ENCODE measurements at regions not wholly inside any gene's neighbourhood (a gene's known extent, or its start where the extent isn't known, plus 50 kb on each side); places are given as distances from the start of the nearest gene placed in this dataset.

DNA sequence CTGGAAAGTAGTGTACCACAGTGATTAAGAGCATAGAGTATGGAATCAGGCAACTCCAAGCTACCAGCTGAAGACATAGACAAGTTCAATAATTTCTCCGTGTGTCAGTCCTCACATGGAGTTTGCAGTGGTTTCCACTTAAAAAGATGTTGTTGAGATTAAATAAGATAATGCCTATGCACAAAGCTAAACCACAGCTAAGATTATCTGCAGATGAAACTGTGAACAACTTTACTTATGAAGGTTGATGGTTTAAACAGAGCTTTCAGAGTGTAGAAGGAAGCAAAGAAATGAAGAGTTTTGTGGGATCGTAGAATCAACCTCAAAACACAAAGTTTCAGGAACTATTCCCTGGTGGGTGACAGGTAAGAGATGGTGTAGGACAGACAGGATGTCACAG lies 223.5 kb upstream of the IL12B start (continued):
- TF ChIP-seq, protein P1, sequence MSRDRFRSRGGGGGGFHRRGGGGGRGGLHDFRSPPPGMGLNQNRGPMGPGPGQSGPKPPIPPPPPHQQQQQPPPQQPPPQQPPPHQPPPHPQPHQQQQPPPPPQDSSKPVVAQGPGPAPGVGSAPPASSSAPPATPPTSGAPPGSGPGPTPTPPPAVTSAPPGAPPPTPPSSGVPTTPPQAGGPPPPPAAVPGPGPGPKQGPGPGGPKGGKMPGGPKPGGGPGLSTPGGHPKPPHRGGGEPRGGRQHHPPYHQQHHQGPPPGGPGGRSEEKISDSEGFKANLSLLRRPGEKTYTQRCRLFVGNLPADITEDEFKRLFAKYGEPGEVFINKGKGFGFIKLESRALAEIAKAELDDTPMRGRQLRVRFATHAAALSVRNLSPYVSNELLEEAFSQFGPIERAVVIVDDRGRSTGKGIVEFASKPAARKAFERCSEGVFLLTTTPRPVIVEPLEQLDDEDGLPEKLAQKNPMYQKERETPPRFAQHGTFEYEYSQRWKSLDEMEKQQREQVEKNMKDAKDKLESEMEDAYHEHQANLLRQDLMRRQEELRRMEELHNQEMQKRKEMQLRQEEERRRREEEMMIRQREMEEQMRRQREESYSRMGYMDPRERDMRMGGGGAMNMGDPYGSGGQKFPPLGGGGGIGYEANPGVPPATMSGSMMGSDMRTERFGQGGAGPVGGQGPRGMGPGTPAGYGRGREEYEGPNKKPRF (IDR thresholded peaks at IDR 0.05; ENCODE audit: low read depth, low read length), result no peak

DNA sequence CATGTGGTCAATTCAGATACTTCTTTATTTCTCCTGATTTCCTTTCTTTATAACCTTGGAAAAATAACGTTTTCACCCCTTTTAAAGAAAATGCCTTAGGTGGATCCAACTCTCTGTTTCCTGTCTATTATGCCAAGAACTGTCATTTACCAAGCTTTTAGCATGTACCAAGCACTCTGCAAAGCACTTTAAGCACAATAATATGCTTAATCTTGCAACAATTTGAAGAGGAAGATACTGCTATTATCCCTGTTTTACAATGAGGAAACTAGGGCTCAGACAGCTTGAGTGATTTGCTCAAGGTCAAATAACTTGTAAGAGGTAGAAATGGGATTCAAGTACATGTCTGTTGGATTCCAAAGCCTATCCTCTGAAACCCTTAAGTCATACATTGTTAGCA lies 224.8 kb upstream of the IL12B start:
- 0% methylated on average over 1 of the region's 1 CpG for WGBS (ENCODE audit: insufficient coverage, low coverage, missing lambda C conversion rate)
- H2AFZ ChIP-seq (ENCODE audit: low read depth, low read length), result no peak overlapping the region
- H4K20me1 ChIP-seq (replicated peaks; ENCODE audit: control insufficient read depth, insufficient read depth, low read length), result no peaks in the 10 kb centered on the region
- H3K9ac ChIP-seq (ENCODE audit: insufficient read depth in 1 of 2, low read depth in 2 of 2, low read length in 2 of 2), result no peak overlapping the region
- H3K4me1 ChIP-seq (replicated peaks in 1 of 2; ENCODE audit: control insufficient read depth in 2 of 2, insufficient read depth in 2 of 2, low read length in 2 of 2), result no peaks in the 10 kb centered on the region
- no peak for DNase-seq (ENCODE audit: extremely low read depth in 1 of 4, low spot score in 3 of 4)
- in situ Hi-C loops (cut with MboI) (no loop called here), intact Hi-C loops (cut with micrococcal nuclease) (no loop called here)
- H3K9me1 ChIP-seq (ENCODE audit: control insufficient read depth, insufficient read depth, low read length), result no peaks in the 10 kb centered on the region
- POLR2A ChIA-PET, result no interaction called here
- no peak overlapping the region for H3K4me3 ChIP-seq
- H3K27me3 ChIP-seq (ENCODE audit: control insufficient read depth in 2 of 2, insufficient read depth in 2 of 2, low read length in 2 of 2), result no peaks in the 10 kb centered on the region; a peak in 1 of 5 replicates
- no TSS peak for BruUV-seq (replicated peaks)
- CTCF ChIA-PET (ENCODE audit: low intra/inter-chr PET ratio), result no interaction called here
- H3K79me2 ChIP-seq (ENCODE audit: control insufficient read depth, insufficient read depth, low read length), result no peaks in the 10 kb centered on the region
- H3K4me2 ChIP-seq (ENCODE audit: insufficient read depth, low read length), result no peak overlapping the region
- no peak for ATAC-seq
- no peaks in the 10 kb centered on the region for H3K36me3 ChIP-seq (ENCODE audit: control insufficient read depth, insufficient read depth, low read length)
- no peak for FAIRE-seq
- H3K27ac ChIP-seq (ENCODE audit: extremely low read depth, low read depth, low read length), result no peak overlapping the region
- H3K9me3 ChIP-seq (replicated peaks; ENCODE audit: control insufficient read depth, insufficient read depth, low read depth, low read length), result no peaks in the 10 kb centered on the region
- TF ChIP-seq, protein P2, sequence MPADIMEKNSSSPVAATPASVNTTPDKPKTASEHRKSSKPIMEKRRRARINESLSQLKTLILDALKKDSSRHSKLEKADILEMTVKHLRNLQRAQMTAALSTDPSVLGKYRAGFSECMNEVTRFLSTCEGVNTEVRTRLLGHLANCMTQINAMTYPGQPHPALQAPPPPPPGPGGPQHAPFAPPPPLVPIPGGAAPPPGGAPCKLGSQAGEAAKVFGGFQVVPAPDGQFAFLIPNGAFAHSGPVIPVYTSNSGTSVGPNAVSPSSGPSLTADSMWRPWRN (IDR thresholded peaks at IDR 0.05; ENCODE audit: low read depth), result no peak
- TF ChIP-seq BRCA1 (IDR thresholded peaks at IDR 0.05) (no peak), BRCA1 (CRISPR knock-in tag; IDR thresholded peaks at IDR 0.05) (no peak), LARP7 (IDR thresholded peaks at IDR 0.05) (no peak), HLTF (IDR thresholded peaks at IDR 0.05) (no peak), KLF10 (CRISPR knock-in tag; IDR thresholded peaks at IDR 0.05) (no peak), NFE2L1 (tag; IDR thresholded peaks at IDR 0.05; ENCODE audit: borderline replicate concordance, low read depth) (no peak), SAFB2 (IDR thresholded peaks at IDR 0.05; ENCODE audit: borderline replicate concordance, low read depth, low read length, severe bottlenecking) (no peak)
- TF ChIP-seq, protein P3, sequence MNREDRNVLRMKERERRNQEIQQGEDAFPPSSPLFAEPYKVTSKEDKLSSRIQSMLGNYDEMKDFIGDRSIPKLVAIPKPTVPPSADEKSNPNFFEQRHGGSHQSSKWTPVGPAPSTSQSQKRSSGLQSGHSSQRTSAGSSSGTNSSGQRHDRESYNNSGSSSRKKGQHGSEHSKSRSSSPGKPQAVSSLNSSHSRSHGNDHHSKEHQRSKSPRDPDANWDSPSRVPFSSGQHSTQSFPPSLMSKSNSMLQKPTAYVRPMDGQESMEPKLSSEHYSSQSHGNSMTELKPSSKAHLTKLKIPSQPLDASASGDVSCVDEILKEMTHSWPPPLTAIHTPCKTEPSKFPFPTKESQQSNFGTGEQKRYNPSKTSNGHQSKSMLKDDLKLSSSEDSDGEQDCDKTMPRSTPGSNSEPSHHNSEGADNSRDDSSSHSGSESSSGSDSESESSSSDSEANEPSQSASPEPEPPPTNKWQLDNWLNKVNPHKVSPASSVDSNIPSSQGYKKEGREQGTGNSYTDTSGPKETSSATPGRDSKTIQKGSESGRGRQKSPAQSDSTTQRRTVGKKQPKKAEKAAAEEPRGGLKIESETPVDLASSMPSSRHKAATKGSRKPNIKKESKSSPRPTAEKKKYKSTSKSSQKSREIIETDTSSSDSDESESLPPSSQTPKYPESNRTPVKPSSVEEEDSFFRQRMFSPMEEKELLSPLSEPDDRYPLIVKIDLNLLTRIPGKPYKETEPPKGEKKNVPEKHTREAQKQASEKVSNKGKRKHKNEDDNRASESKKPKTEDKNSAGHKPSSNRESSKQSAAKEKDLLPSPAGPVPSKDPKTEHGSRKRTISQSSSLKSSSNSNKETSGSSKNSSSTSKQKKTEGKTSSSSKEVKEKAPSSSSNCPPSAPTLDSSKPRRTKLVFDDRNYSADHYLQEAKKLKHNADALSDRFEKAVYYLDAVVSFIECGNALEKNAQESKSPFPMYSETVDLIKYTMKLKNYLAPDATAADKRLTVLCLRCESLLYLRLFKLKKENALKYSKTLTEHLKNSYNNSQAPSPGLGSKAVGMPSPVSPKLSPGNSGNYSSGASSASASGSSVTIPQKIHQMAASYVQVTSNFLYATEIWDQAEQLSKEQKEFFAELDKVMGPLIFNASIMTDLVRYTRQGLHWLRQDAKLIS (CRISPR knock-in tag; IDR thresholded peaks at IDR 0.05), result no peak
- TF ChIP-seq, protein P4, sequence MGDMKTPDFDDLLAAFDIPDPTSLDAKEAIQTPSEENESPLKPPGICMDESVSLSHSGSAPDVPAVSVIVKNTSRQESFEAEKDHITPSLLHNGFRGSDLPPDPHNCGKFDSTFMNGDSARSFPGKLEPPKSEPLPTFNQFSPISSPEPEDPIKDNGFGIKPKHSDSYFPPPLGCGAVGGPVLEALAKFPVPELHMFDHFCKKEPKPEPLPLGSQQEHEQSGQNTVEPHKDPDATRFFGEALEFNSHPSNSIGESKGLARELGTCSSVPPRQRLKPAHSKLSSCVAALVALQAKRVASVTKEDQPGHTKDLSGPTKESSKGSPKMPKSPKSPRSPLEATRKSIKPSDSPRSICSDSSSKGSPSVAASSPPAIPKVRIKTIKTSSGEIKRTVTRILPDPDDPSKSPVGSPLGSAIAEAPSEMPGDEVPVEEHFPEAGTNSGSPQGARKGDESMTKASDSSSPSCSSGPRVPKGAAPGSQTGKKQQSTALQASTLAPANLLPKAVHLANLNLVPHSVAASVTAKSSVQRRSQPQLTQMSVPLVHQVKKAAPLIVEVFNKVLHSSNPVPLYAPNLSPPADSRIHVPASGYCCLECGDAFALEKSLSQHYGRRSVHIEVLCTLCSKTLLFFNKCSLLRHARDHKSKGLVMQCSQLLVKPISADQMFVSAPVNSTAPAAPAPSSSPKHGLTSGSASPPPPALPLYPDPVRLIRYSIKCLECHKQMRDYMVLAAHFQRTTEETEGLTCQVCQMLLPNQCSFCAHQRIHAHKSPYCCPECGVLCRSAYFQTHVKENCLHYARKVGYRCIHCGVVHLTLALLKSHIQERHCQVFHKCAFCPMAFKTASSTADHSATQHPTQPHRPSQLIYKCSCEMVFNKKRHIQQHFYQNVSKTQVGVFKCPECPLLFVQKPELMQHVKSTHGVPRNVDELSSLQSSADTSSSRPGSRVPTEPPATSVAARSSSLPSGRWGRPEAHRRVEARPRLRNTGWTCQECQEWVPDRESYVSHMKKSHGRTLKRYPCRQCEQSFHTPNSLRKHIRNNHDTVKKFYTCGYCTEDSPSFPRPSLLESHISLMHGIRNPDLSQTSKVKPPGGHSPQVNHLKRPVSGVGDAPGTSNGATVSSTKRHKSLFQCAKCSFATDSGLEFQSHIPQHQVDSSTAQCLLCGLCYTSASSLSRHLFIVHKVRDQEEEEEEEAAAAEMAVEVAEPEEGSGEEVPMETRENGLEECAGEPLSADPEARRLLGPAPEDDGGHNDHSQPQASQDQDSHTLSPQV (IDR thresholded peaks at IDR 0.05), result no peak
